Prostate gland (tissue), 2 donors: ENCODE measurements at regions not wholly inside any gene's neighbourhood (a gene's known extent, or its start where the extent isn't known, plus 50 kb on each side); places are given as distances from the start of the nearest gene placed in this dataset.

Experiments used
- POLR2A ChIP-seq: fragments of 450-650 bp; IDR thresholded peaks from one replicate; pipeline ENCODE4 v1.6.1; 2016; ENCODE audit warnings: antibody characterized with exemption, mild to moderate bottlenecking
- POLR2AphosphoS5 ChIP-seq: sonication (generic); formaldehyde crosslinking; IDR thresholded peaks from one replicate; pipeline ENCODE4 v1.6.1; 2017; ENCODE audit warnings: antibody characterized with exemption
- TF ChIP-seq, protein P1 (sequence below), 4 experiments: fragments of 200-600 bp in 2 of 4; fragments of 450-650 bp in 2 of 4; sonication (generic) in 2 of 4; IDR thresholded peaks; 1 replicate in 3 of 4; 2 replicates in 1 of 4; pipeline ENCODE4 v1.5.1; 2016 to 2019; ENCODE audit warnings: antibody characterized with exemption in 4 of 4, mild to moderate bottlenecking in 2 of 4, moderate library complexity in 2 of 4

DNA sequence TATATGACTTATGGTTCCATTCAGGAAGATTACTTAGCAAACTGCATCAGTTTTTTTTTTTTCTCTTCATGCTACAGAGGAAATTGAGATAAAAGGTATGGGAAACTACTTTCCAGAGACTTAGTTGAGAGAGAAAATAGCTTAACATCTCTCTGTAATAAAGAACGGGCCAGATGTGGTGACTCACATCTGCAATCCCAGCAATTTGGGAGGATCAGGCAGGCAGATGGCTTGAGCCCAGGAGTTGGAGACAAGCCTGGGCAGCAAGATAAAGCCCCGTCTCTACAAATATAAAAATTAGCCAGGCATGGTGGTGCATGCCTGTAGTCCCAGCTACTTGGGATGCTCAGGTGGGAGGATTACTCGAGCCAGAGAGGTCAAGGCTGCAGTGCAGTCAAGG, 271.2 kb upstream of the TENM3 start:
- TF ChIP-seq, protein P1, sequence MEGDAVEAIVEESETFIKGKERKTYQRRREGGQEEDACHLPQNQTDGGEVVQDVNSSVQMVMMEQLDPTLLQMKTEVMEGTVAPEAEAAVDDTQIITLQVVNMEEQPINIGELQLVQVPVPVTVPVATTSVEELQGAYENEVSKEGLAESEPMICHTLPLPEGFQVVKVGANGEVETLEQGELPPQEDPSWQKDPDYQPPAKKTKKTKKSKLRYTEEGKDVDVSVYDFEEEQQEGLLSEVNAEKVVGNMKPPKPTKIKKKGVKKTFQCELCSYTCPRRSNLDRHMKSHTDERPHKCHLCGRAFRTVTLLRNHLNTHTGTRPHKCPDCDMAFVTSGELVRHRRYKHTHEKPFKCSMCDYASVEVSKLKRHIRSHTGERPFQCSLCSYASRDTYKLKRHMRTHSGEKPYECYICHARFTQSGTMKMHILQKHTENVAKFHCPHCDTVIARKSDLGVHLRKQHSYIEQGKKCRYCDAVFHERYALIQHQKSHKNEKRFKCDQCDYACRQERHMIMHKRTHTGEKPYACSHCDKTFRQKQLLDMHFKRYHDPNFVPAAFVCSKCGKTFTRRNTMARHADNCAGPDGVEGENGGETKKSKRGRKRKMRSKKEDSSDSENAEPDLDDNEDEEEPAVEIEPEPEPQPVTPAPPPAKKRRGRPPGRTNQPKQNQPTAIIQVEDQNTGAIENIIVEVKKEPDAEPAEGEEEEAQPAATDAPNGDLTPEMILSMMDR (IDR thresholded peaks at IDR 0.05), result no peak
- TF ChIP-seq POLR2AphosphoS5, result no peak
- no peak for TF ChIP-seq POLR2A
